NAMALWA (cell line): ENCODE measurements at regions not wholly inside any gene's neighbourhood (a gene's known extent, or its start where the extent isn't known, plus 50 kb on each side); places are given as distances from the start of the nearest gene placed in this dataset.
"Not testable (repeated sequence)": the region's sequence is repeated elsewhere in the genome, so short reads cannot be mapped to it uniquely, and the experiment has no call there.

Experiments used
- DNase-seq: peaks from one replicate; pipeline ENCODE4 v3.0.0-alpha.2; 2015; ENCODE audit warnings: low spot score

DNA sequence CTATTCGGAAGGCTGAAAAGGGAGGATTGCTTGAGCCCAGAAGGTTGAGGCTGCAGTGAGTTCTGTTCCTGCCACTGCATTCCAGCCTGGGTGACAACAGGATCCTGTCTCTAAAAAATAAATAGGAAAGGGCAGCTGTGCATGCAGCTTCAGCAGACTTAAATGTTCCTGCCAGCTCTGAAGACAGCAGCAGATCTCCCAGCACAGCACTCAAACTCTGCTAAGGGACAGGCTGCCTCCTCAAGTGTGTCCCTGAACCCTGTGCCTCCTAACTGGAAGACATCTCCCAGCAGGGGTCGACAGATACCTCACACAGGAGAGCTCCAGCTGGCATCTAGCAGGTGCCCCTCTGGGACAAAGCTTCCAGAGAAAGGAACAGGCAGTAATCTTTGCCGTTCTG is 117.9 kb downstream of the CXCL12 start:
- DNase-seq: no peak

- no peak for DNase-seq
Observed at GRCh38 chr10:44264244-44264643, 120.7 kb downstream of the CXCL12 start.

DNA sequence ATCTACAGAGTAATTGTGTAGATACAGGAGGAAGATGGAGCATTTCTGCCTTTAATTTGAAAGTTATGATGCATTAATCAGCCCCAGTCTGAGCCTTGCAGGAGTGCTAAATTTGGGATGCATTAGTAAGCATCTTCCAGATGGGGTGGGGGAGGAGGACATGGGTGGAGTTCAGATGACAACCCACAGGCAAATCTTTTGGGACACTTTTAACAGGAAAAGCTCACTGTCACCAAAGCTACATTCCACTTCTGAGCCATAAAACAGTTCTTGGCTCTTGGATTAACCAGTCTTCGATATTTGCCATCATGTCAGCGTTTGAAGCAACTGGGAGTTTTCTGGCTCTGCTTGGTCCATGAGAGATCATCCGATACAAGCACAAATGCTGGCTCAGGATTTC is 121.1 kb downstream of the CXCL12 start:
- DNase-seq: no peak

GRCh38 chr10:44262551-44263251 is 122.2 kb downstream of the CXCL12 start:
- DNase-seq: no peak

GRCh38 chr10:44261710-44262455 is 123.0 kb downstream of the CXCL12 start:
- DNase-seq: no peak

GRCh38 chr10:44261296-44261695 is 123.6 kb downstream of the CXCL12 start:
- no peak for DNase-seq

GRCh38 chr10:44260286-44260928 is 124.5 kb downstream of the CXCL12 start:
- no peak for DNase-seq

DNA sequence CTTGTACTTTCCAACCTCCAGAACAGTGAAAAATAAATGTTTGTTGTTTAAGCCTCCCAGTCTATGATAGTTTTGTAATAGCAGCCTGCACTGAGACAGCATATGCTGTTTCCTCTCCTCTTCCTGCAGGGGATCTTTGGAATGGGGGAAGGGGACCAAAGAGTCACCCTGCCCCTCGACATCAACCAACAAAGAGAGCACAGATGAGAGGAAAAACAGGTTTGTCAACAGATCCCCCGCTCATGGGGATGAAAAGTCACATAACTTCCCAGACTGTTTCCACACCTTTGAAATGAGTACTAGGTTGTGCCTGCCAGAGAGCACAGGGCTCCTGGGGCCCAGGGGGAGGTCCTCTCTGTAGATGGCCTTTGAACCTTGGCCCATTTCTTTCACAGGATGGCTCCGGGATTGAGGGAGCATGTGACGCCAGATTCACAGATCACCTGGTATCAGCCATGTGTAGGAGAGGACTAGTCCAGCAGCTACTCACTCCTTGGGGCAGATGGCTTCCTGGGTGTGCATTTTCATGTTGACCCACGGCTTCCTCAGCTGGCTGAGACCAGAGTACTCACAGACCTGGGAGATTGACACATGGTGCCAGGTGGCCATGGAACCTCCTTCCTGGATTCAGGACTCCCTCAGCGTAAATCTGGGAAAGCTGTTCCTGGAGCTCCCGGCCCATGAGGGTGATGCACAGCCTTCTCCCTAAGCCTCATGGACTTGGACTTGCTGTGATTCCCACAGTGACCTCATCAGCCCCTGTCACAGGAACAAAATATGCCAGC is 125.6 kb downstream of the CXCL12 start:
- DNase-seq: no peak

GRCh38 chr10:44258460-44259089 is 126.3 kb downstream of the CXCL12 start:
- no peak for DNase-seq

DNA sequence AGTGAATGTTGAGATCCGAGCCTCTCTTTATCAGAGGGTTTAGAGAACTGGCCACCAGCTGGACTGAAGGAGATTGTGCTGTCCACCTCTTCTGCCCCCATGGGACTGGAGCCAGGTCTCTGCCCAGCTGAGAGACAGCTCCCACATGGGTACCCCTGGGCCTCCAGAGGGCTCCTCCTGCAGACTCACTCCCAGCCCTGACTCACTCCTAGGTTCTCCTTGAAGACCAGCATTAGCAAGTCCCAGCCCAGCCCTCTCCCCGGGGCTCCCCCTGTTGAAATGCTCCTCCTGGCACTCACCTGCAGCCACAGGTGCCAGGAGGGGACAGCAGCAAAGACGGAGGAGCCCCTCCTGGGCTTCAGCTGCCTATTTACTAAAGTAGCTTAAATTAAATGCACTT is 126.9 kb downstream of the CXCL12 start:
- DNase-seq: no peak

DNA sequence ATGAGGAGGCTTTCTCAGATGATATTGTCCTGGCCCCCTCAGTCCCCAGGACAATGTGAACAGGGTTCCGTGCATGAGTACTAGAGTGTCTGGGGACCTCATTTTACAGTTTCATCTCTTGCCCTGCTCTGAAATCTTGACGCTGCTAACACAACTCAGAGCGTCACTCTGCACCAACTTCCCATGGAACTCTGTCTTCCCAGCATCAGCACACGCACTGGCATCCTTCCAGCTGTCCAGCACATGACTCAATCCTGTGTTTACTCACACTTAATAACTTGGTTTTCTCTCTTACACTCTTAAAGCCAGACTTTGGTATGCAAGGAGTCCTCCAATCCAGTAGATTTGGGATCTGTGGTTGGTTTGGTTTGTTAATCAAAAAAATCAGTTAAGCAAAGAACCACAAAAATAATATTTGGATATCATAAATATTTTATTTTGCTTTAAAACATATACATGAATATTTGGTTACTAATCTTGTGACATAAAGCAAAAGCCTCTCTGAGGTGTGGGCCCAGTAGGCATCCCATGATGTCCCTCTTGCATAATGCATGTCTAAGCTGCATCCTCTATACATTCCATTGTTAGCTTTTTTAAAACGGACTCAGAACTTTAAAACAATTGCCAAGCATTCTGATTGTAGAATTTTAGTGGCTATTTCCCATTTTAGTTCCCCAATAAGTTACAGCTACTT is 131.0 kb downstream of the CXCL12 start:
- DNase-seq: no peak

GRCh38 chr10:44252631-44253030 is 132.3 kb downstream of the CXCL12 start:
- DNase-seq: not testable (repeated sequence)

- DNase-seq: not testable (repeated sequence)
Observed at GRCh38 chr10:44249933-44250332, 135.0 kb downstream of the CXCL12 start.

GRCh38 chr10:44249490-44249889 is 135.4 kb downstream of the CXCL12 start:
- DNase-seq: no peak

- DNase-seq: not testable (repeated sequence)
Observed at GRCh38 chr10:44246700-44247099, 138.2 kb downstream of the CXCL12 start.

GRCh38 chr10:44246287-44246686 is 138.6 kb downstream of the CXCL12 start:
- not testable (repeated sequence) for DNase-seq

DNA sequence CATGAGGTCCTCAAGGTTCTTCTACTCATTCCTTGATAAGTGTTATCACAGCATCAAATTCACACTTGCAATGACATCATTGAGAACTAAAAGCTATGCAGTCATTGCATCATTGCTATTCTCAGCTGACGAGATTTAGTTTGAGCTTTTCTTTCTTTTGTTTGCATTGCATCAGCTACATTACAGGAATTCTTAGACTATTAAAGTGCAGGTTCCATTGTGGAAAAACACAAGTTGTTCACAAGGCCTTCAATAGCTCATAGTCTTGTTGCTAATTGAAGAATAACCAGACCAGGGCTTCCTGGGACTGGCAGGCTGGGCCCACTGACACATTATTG is 139.3 kb downstream of the CXCL12 start:
- DNase-seq: no peak

DNA sequence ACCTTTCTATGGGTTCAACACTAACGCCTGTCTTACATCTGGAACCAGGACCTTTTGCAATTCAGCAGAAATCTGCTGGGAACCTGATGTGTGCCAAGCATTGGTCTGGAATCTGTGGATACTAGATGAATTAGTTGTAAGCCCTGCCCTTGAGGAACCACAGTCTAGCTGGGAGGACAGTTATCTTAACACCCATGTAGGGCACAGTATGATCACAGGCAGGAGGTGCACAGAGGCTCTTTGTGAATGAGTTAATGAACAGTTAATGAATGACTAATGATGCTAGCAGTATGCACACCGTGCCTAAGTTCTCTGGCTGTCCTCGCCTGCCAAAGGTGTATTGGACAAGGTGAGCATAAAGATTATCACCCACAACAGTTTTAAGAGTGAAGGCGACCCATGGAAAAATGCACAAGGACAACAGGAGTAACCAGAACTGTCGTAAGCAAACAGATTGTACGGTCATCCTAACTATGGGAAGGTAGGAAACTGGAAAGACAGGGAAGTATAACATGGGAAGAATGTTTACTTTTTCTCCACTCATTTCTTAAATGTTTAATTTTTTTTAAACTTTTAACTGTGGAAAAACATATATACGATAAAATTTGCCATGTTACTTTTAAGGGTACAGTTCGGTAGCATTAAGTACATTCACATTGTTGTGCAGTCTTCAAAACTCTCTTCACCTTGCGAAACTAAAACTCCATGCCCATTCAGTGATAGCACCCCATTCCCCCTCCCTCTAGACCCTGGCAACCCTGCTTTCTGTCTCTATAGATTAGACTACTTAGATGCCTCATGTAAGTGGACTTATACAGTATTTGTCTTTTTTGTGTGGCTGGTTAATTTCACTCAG is 139.9 kb downstream of the CXCL12 start:
- no peak for DNase-seq

DNA sequence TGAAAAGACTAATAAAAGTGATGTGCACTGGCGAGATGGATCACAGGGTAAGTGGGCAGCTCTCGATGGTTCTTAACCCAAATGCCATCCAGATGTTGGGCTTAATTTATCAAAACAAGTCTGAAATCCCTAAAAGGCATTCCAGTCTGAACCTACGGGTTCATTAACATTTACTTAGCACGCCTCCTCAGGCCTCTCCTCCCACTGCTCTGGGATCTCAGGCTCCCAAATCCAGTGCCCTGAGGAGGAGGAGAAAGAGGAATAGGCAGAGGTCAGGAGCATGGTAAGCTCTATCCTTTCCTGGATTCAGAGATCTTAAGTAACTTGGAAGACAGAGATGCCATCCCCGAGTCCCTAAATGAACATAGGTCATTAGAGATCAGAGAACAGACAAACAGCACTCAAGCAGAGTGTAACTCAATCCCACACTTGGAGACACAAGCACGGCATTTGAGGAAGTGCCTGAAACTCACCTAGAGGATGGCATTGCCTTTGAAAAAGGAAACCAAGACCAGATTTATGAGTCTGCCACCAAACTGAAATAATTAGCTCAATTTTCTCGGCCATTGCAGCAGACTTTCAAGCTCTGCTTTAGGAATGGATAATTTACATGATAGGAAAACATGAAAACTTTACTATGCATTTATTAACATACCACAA is 140.9 kb downstream of the CXCL12 start:
- DNase-seq: no peak

GRCh38 chr10:44242826-44243225 is 142.1 kb downstream of the CXCL12 start:
- DNase-seq: no peak
